ENCODE measurements at regions not wholly inside any gene's neighbourhood (a gene's known extent, or its start where the extent isn't known, plus 50 kb on each side); places are given as distances from the start of the nearest gene placed in this dataset.

GRCh38 chr14:53692885-53693284 lies 263.7 kb downstream of the BMP4 start:
- TF ChIP-seq, protein P1, sequence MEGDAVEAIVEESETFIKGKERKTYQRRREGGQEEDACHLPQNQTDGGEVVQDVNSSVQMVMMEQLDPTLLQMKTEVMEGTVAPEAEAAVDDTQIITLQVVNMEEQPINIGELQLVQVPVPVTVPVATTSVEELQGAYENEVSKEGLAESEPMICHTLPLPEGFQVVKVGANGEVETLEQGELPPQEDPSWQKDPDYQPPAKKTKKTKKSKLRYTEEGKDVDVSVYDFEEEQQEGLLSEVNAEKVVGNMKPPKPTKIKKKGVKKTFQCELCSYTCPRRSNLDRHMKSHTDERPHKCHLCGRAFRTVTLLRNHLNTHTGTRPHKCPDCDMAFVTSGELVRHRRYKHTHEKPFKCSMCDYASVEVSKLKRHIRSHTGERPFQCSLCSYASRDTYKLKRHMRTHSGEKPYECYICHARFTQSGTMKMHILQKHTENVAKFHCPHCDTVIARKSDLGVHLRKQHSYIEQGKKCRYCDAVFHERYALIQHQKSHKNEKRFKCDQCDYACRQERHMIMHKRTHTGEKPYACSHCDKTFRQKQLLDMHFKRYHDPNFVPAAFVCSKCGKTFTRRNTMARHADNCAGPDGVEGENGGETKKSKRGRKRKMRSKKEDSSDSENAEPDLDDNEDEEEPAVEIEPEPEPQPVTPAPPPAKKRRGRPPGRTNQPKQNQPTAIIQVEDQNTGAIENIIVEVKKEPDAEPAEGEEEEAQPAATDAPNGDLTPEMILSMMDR (IDR thresholded peaks at IDR 0.05) = no peak
- TF ChIP-seq JUNB (IDR thresholded peaks at IDR 0.05) (no peak), MYC (IDR thresholded peaks at IDR 0.05; ENCODE audit: borderline replicate concordance, low read length) (no peak), ZC3H11A (IDR thresholded peaks at IDR 0.05) (no peak), EP300 (IDR thresholded peaks at IDR 0.05) (no peak), RCOR1 (IDR thresholded peaks at IDR 0.05; ENCODE audit: low read depth, low read length) (no peak), RAD21 (conservative IDR thresholded peaks at IDR 0.05 in 1 of 2, IDR thresholded peaks at IDR 0.05 in 1 of 2) (no peak), TFCP2L1 (CRISPR knock-in tag; IDR thresholded peaks at IDR 0.05) (no peak), POLR2A (IDR thresholded peaks at IDR 0.05; ENCODE audit: low read length) (no peak), CHD2 (IDR thresholded peaks at IDR 0.05; ENCODE audit: low read length, partially characterized antibody) (no peak), KDM1A (IDR thresholded peaks at IDR 0.05; ENCODE audit: low read depth) (no peak), RFX5 (IDR thresholded peaks at IDR 0.05) (no peak), FOSL2 (IDR thresholded peaks at IDR 0.05) (no peak), FOSL2 (CRISPR knock-in tag; IDR thresholded peaks at IDR 0.05) (no peak)
- TF ChIP-seq, protein P2, sequence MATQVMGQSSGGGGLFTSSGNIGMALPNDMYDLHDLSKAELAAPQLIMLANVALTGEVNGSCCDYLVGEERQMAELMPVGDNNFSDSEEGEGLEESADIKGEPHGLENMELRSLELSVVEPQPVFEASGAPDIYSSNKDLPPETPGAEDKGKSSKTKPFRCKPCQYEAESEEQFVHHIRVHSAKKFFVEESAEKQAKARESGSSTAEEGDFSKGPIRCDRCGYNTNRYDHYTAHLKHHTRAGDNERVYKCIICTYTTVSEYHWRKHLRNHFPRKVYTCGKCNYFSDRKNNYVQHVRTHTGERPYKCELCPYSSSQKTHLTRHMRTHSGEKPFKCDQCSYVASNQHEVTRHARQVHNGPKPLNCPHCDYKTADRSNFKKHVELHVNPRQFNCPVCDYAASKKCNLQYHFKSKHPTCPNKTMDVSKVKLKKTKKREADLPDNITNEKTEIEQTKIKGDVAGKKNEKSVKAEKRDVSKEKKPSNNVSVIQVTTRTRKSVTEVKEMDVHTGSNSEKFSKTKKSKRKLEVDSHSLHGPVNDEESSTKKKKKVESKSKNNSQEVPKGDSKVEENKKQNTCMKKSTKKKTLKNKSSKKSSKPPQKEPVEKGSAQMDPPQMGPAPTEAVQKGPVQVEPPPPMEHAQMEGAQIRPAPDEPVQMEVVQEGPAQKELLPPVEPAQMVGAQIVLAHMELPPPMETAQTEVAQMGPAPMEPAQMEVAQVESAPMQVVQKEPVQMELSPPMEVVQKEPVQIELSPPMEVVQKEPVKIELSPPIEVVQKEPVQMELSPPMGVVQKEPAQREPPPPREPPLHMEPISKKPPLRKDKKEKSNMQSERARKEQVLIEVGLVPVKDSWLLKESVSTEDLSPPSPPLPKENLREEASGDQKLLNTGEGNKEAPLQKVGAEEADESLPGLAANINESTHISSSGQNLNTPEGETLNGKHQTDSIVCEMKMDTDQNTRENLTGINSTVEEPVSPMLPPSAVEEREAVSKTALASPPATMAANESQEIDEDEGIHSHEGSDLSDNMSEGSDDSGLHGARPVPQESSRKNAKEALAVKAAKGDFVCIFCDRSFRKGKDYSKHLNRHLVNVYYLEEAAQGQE (IDR thresholded peaks at IDR 0.05) = no peak

Measured in A549 (cell line).